HEK293 (cell line): ENCODE measurements at regions not wholly inside any gene's neighbourhood (a gene's known extent, or its start where the extent isn't known, plus 50 kb on each side); places are given as distances from the start of the nearest gene placed in this dataset.

ENCODE experiments used
- PRDM1 ChIP-seq: fragments of 450-650 bp; formaldehyde crosslinking; IDR thresholded peaks from 2 replicates; pipeline ENCODE4; 2016; ENCODE audit warnings: missing biosample characterization, missing genetic modification characterization
- ZEB2 ChIP-seq: fragments of 450-650 bp; formaldehyde crosslinking; IDR thresholded peaks from 2 replicates; pipeline ENCODE4 v1.5.1; 2016; ENCODE audit warnings: missing biosample characterization, missing genetic modification characterization
- ZNF121 ChIP-seq: fragments of 450-650 bp; formaldehyde crosslinking; IDR thresholded peaks from 2 replicates; pipeline ENCODE4 v1.5.1; 2016; ENCODE audit warnings: missing biosample characterization, missing genetic modification characterization
- ZNF174 ChIP-seq: fragments of 450-650 bp; formaldehyde crosslinking; IDR thresholded peaks from 2 replicates; pipeline ENCODE4 v1.5.0; 2017; ENCODE audit warnings: missing biosample characterization, mild to moderate bottlenecking, missing genetic modification characterization
- ZNF175 ChIP-seq: fragments of 450-650 bp; formaldehyde crosslinking; IDR thresholded peaks from 2 replicates; pipeline ENCODE4 v1.5.1; 2016; ENCODE audit warnings: missing biosample characterization, missing genetic modification characterization
- ZNF202 ChIP-seq: fragments of 450-650 bp; formaldehyde crosslinking; IDR thresholded peaks from 2 replicates; pipeline ENCODE4 v1.5.1; 2016; ENCODE audit warnings: missing biosample characterization, missing genetic modification characterization, borderline replicate concordance
- ZNF24 ChIP-seq: fragments of 450-650 bp; formaldehyde crosslinking; IDR thresholded peaks from 2 replicates; pipeline ENCODE4 v1.5.1; 2016; ENCODE audit warnings: missing biosample characterization, missing genetic modification characterization
- ZNF423 ChIP-seq: fragments of 450-650 bp; formaldehyde crosslinking; IDR thresholded peaks from 2 replicates; pipeline ENCODE4 v1.5.1; 2016; ENCODE audit warnings: missing biosample characterization, missing genetic modification characterization
- ZNF677 ChIP-seq: fragments of 450-650 bp; IDR thresholded peaks from 2 replicates; pipeline ENCODE4 v1.5.0; 2018; ENCODE audit warnings: missing biosample characterization, mild to moderate bottlenecking, missing genetic modification characterization, moderate library complexity
- ZSCAN16 ChIP-seq: fragments of 450-650 bp; formaldehyde crosslinking; IDR thresholded peaks from 2 replicates; pipeline ENCODE4 v1.5.1; 2016; ENCODE audit warnings: missing biosample characterization, missing genetic modification characterization
- TF ChIP-seq, protein P1 (sequence below): sonication (generic); formaldehyde crosslinking; IDR thresholded peaks from 2 replicates; pipeline ENCODE4 v1.8.1; 2022; ENCODE audit warnings: mild to moderate bottlenecking, moderate library complexity, missing genetic modification reagents
- TF ChIP-seq, protein P2 (sequence below): fragments of 450-650 bp; formaldehyde crosslinking; IDR thresholded peaks from 2 replicates; pipeline ENCODE4 v1.5.1; 2016; ENCODE audit warnings: missing biosample characterization, missing genetic modification characterization
- TF ChIP-seq, protein P3 (sequence below): fragments of 450-650 bp; formaldehyde crosslinking; IDR thresholded peaks from 2 replicates; pipeline ENCODE4 v1.5.1; 2016; ENCODE audit warnings: missing biosample characterization, missing genetic modification characterization

DNA sequence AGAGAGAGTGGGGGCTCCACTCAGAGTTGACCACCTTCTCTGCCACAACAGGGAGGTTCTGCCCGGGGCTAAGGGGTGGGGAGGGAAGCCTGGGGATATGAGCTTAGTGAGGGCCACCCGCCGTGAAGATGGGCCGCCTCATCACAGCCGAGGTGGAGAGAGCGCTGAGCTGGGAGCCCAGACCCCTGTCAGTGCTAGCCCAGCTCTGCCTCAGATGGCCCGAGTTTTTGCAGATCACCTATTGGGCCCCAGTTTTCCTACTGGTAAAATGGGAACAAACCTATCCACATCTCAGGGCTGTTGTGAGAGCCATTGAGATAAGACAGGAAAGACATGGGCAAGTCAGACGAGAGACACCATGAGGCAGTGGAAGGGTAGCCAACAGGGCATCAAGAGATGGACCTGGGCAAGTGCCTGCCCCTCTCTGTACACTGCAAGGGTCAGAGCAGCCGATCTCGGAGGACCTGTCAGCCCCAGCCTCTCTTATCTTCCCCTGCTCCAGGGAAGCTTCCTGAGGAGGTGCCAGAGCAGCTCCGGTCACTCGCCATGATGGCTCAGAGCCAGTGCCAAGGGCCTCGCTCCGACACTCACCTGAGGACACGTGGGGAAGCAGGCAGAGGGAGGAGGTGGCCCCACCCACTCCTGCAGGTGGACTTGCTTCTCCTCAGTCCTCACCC is 88.9 kb downstream of the MCFD2 start:
- TF ChIP-seq, protein P1, sequence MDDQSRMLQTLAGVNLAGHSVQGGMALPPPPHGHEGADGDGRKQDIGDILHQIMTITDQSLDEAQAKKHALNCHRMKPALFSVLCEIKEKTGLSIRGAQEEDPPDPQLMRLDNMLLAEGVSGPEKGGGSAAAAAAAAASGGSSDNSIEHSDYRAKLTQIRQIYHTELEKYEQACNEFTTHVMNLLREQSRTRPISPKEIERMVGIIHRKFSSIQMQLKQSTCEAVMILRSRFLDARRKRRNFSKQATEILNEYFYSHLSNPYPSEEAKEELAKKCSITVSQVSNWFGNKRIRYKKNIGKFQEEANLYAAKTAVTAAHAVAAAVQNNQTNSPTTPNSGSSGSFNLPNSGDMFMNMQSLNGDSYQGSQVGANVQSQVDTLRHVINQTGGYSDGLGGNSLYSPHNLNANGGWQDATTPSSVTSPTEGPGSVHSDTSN (CRISPR knock-in tag), result no peak
- TF ChIP-seq ZSCAN16 (tag by site-specific recombination) (no peak), ZNF121 (no peak), PRDM1 (no peak), ZNF677 (tag by site-specific recombination) (no peak), ZNF423 (tag by site-specific recombination) (no peak), ZEB2 (no peak), ZNF24 (no peak), ZNF202 (tag by site-specific recombination) (no peak), ZNF175 (tag by site-specific recombination) (no peak), ZNF174 (tag by site-specific recombination) (no peak)
- TF ChIP-seq, protein P2, sequence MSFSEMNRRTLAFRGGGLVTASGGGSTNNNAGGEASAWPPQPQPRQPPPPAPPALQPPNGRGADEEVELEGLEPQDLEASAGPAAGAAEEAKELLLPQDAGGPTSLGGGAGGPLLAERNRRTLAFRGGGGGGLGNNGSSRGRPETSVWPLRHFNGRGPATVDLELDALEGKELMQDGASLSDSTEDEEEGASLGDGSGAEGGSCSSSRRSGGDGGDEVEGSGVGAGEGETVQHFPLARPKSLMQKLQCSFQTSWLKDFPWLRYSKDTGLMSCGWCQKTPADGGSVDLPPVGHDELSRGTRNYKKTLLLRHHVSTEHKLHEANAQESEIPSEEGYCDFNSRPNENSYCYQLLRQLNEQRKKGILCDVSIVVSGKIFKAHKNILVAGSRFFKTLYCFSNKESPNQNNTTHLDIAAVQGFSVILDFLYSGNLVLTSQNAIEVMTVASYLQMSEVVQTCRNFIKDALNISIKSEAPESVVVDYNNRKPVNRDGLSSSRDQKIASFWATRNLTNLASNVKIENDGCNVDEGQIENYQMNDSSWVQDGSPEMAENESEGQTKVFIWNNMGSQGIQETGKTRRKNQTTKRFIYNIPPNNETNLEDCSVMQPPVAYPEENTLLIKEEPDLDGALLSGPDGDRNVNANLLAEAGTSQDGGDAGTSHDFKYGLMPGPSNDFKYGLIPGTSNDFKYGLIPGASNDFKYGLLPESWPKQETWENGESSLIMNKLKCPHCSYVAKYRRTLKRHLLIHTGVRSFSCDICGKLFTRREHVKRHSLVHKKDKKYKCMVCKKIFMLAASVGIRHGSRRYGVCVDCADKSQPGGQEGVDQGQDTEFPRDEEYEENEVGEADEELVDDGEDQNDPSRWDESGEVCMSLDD, result no peak
- TF ChIP-seq, protein P3, sequence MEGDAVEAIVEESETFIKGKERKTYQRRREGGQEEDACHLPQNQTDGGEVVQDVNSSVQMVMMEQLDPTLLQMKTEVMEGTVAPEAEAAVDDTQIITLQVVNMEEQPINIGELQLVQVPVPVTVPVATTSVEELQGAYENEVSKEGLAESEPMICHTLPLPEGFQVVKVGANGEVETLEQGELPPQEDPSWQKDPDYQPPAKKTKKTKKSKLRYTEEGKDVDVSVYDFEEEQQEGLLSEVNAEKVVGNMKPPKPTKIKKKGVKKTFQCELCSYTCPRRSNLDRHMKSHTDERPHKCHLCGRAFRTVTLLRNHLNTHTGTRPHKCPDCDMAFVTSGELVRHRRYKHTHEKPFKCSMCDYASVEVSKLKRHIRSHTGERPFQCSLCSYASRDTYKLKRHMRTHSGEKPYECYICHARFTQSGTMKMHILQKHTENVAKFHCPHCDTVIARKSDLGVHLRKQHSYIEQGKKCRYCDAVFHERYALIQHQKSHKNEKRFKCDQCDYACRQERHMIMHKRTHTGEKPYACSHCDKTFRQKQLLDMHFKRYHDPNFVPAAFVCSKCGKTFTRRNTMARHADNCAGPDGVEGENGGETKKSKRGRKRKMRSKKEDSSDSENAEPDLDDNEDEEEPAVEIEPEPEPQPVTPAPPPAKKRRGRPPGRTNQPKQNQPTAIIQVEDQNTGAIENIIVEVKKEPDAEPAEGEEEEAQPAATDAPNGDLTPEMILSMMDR (tag by site-specific recombination), result no peak
